HS-5 (cell line): ENCODE measurements at regions not wholly inside any gene's neighbourhood (a gene's known extent, or its start where the extent isn't known, plus 50 kb on each side); places are given as distances from the start of the nearest gene placed in this dataset.

ENCODE experiments used
- DNase-seq: peaks from one replicate; pipeline ENCODE4 v3.0.0-alpha.2; 2012; ENCODE audit warnings: low read depth

- no peak for DNase-seq
Observed at GRCh38 chr2:8285081-8285480, 396.8 kb upstream of the ID2 start.

GRCh38 chr2:8285898-8286297 is 396.0 kb upstream of the ID2 start:
- DNase-seq: no peak

GRCh38 chr2:8288206-8288605 is 393.6 kb upstream of the ID2 start:
- DNase-seq: no peak

GRCh38 chr2:8289111-8289510 is 392.7 kb upstream of the ID2 start:
- no peak for DNase-seq

GRCh38 chr2:8290771-8291352 is 391.0 kb upstream of the ID2 start:
- no peak for DNase-seq

- DNase-seq: no peak
Observed at GRCh38 chr2:8296306-8296705, 385.6 kb upstream of the ID2 start.

GRCh38 chr2:8297376-8298231 is 384.3 kb upstream of the ID2 start:
- DNase-seq: no peak

- no peak for DNase-seq
Observed at GRCh38 chr2:8298783-8299182, 383.1 kb upstream of the ID2 start.

- no peak for DNase-seq
Observed at GRCh38 chr2:8300216-8300615, 381.6 kb upstream of the ID2 start.

- DNase-seq: no peak
Observed at GRCh38 chr2:8300905-8301304, 381.0 kb upstream of the ID2 start.

GRCh38 chr2:8303322-8303832 is 378.5 kb upstream of the ID2 start:
- DNase-seq: no peak

GRCh38 chr2:8304821-8305766 is 376.8 kb upstream of the ID2 start:
- no peak for DNase-seq

- DNase-seq: no peak
Observed at GRCh38 chr2:8306530-8307351, 375.1 kb upstream of the ID2 start.

GRCh38 chr2:8307606-8308180 is 374.2 kb upstream of the ID2 start:
- DNase-seq: no peak

- DNase-seq: no peak
Observed at GRCh38 chr2:8309131-8309530, 372.7 kb upstream of the ID2 start.

GRCh38 chr2:8310557-8311455 is 371.1 kb upstream of the ID2 start:
- no peak for DNase-seq

- DNase-seq: no peak
Observed at GRCh38 chr2:8312221-8312620, 369.6 kb upstream of the ID2 start.

GRCh38 chr2:8312861-8313830 is 368.7 kb upstream of the ID2 start:
- no peak for DNase-seq

- DNase-seq: no peak
Observed at GRCh38 chr2:8314063-8314462, 367.8 kb upstream of the ID2 start.
